Heart left ventricle (tissue), 16 donors: ENCODE measurements at regions not wholly inside any gene's neighbourhood (a gene's known extent, or its start where the extent isn't known, plus 50 kb on each side); places are given as distances from the start of the nearest gene placed in this dataset.

Experiments
- ATAC-seq, 4 donors: fragments of 200-7000 bp; cut with Tn5 transposase; one replicate each; pipeline ENCODE4 v1.9.1; 2020 to 2022; ENCODE audit warnings: moderate library complexity in 4 of 4, mild to moderate bottlenecking in 3 of 4, moderate number of reproducible peaks in 1 of 4
- DNase-seq, 5 donors: peaks; one replicate each; pipeline ENCODE4 v3.0.0-alpha.2; 2020
- H3K27ac ChIP-seq, 12 donors: fragments of 200-600 bp; sonication (generic) in 4 of 12; one replicate each; pipeline versions ENCODE4 v1.5.0 to v1.8.0; 2016 to 2022; ENCODE audit warnings: mild to moderate bottlenecking in 2 of 12
- H3K27me3 ChIP-seq, 9 donors: fragments of 200-600 bp; sonication (generic) in 2 of 9; one replicate each; pipeline versions ENCODE4 v1.5.1 to v1.8.0; 2016 to 2022; ENCODE audit warnings: mild to moderate bottlenecking in 3 of 9
- H3K36me3 ChIP-seq, 9 donors: fragments of 200-600 bp; sonication (generic) in 2 of 9; one replicate each; pipeline versions ENCODE4 v1.5.0 to v1.8.0; 2018 to 2022; ENCODE audit warnings: mild to moderate bottlenecking in 2 of 9
- H3K4me1 ChIP-seq, 12 donors: fragments of 200-600 bp; sonication (generic) in 4 of 12; one replicate each; pipeline versions ENCODE4 v1.5.0 to v1.8.0; 2016 to 2022; ENCODE audit warnings: mild to moderate bottlenecking in 3 of 12
- H3K4me3 ChIP-seq, 12 donors: fragments of 200-600 bp; sonication (generic) in 4 of 12; one replicate each; pipeline versions ENCODE4 v1.5.0 to v1.8.0; 2017 to 2022; ENCODE audit warnings: mild to moderate bottlenecking in 9 of 12, moderate library complexity in 4 of 12
- H3K9me3 ChIP-seq, 12 donors: fragments of 200-600 bp; sonication (generic) in 4 of 12; one replicate each; pipeline versions ENCODE4 v1.5.0 to v1.8.0; 2016 to 2022; ENCODE audit warnings: mild to moderate bottlenecking in 1 of 12
- POLR2A ChIP-seq, 2 donors: fragments of 450-650 bp; IDR thresholded peaks; one replicate each; pipeline ENCODE4 v1.6.1; 2017; ENCODE audit warnings: antibody characterized with exemption in 2 of 2, mild to moderate bottlenecking in 2 of 2, moderate library complexity in 2 of 2
- WGBS, 4 donors: extraction: QIAGEN DNeasy Blood & Tissue Kit in 2 of 4; methylation state at CpG; one replicate each; pipeline versions ENCODE4 v1.1.5 to v1.1.7; 2013 to 2018; 5-methylcytosine and 5-hydroxymethylcytosine counted together
- intact Hi-C, 10 donors: fragments of 100-400 bp; cut with DNase I; formaldehyde crosslinking; loops; one replicate each; pipeline versions ENCODE4 v1.11.1 to v1.14.2; 2022
- TF ChIP-seq, protein P1 (sequence below), 12 donors: fragments of 200-600 bp; sonication (generic) in 4 of 12; IDR thresholded peaks; one replicate each; pipeline versions ENCODE4 v1.5.0 to v1.8.0; 2018 to 2022; ENCODE audit warnings: antibody characterized with exemption in 12 of 12, mild to moderate bottlenecking in 5 of 12
- donor health status: ischemic (EF 13 %, LVEDD 7.1; RV severe dilation, severe dysfunction).
- donor health status: healthy with polysubstance abuse.
- donor health status: DM: no; HTN: yes; CAD: no.
- donor health status: DM: no; HTN: no; CAD: no.
- donor health status: ischemic (EF 25% LVEDD 6.9; RV normal size, moderate dysfunction).
- donor health status: ischemic (EF 25% LVEDD 5.7; RV mildly dilated, moderate dysfunction).
- donor health status: healthy.
- donor health status: DM: yes; HTN: yes; CAD: no.
- donor health status: ischemic (EF 35%, LVEDD 5.7; RV mildly dilated, moderate dysfunction).
- donor health status: nonischemic (EF 11% LVEDD 7.7; RV severe dilation, severe dysfunction).
- donor health status: DM: yes; HTN: yes; CAD: no.
- donor health status: PGD.
- donor health status: ischemic (EF 29% LVEDD 5.4; RV normal size, mild dysfunction).
- donor health status: nonischemic (EF 23%, LVEDD 6.1; RV moderate dilation, normal function).

DNA sequence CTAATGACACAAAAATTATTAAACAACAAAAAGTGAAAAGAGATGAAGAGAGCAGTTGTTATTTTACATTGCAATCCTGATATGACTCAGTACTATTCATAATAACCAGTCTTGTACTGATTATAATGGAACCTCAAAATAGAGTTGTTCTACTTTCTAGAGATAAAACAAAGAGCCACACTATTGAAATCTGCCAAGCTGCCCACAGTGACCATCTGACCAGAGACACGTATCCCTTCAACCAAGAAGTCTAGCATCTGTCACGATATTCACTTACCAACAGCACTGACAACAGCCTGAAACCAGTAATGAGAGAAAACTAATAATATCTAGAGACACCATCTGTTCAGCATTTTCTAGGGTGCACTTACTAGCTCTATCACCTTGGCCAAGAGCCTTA is 466.7 kb downstream of the NKX6-1 start:
- Histone ChIP-seq H3K27ac (no peak overlapping the region), H3K36me3 (no peaks in the 10 kb centered on the region), H3K9me3 (peaks cover 0 to 2% (median 0%) of the 10 kb centered on the region in 12 donors), H3K4me1 (no peaks in the 10 kb centered on the region), H3K27me3 (peaks cover 0 to 2% (median 0%) of the 10 kb centered on the region in 9 donors), H3K4me3 (no peak overlapping the region)
- intact Hi-C loops: no loop called here
- no peak for ATAC-seq
- WGBS, 4 donors: 67 to 85% (median 75%) methylated on average over 2 of the region's 2 CpGs
- no peak for DNase-seq
- TF ChIP-seq, protein P1, sequence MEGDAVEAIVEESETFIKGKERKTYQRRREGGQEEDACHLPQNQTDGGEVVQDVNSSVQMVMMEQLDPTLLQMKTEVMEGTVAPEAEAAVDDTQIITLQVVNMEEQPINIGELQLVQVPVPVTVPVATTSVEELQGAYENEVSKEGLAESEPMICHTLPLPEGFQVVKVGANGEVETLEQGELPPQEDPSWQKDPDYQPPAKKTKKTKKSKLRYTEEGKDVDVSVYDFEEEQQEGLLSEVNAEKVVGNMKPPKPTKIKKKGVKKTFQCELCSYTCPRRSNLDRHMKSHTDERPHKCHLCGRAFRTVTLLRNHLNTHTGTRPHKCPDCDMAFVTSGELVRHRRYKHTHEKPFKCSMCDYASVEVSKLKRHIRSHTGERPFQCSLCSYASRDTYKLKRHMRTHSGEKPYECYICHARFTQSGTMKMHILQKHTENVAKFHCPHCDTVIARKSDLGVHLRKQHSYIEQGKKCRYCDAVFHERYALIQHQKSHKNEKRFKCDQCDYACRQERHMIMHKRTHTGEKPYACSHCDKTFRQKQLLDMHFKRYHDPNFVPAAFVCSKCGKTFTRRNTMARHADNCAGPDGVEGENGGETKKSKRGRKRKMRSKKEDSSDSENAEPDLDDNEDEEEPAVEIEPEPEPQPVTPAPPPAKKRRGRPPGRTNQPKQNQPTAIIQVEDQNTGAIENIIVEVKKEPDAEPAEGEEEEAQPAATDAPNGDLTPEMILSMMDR (IDR thresholded peaks at IDR 0.05): no peak
- TF ChIP-seq POLR2A (IDR thresholded peaks at IDR 0.05): no peak

DNA sequence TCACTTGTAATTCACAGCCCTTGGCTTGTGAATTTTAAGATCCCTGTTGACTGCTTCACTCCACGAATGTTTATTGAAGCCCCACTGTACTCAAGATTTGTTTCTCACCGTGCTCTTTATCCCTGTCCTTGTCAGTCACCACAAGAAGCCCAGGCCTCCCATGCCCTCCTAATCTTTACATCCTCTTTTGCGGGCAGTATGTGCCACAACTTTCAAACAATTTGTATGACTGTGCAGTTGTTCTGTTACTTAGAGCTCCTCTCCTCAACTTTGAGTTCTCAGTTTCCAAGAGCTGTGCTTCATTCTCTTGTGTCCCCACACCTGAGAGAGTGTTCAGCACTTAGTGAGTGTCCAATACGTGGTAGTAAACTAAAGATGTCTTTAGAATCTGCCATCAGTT is 467.7 kb downstream of the NKX6-1 start:
- 59 to 73% (median 65%) methylated on average over 4 of the region's 4 CpGs for WGBS, 4 donors
- intact Hi-C loops: no loop called here
- H3K4me1 ChIP-seq: no peaks in the 10 kb centered on the region
- H3K4me3 ChIP-seq: no peak overlapping the region
- H3K27me3 ChIP-seq: peaks cover 0 to 2% (median 0%) of the 10 kb centered on the region in 9 donors
- no peak for ATAC-seq
- no peaks in the 10 kb centered on the region for H3K36me3 ChIP-seq
- H3K9me3 ChIP-seq: peaks cover 0 to 9% (median 0%) of the 10 kb centered on the region in 12 donors
- no peak overlapping the region for H3K27ac ChIP-seq
- TF ChIP-seq, protein P1 (IDR thresholded peaks at IDR 0.05): no peak
- no peak for TF ChIP-seq POLR2A (IDR thresholded peaks at IDR 0.05)
- DNase-seq: no peak

DNA sequence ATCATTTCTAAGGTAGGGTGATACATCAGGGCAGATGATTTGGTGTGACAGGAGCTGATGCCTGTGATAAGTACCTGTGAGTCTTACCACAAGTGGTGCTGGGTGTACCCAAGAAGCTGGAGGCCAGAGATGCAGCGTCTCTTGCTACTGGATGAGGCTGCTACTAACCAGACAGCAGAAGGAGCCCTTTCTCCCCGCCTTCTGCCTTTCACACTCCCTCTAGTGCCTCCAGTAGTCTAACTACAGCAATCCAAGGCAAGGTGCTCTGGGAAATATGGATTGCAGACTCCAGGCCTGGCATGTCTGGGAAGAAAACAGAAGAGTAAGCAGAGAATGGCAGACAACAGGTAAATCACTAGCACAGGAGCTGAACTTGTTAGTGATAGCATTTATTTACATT is 470.8 kb downstream of the NKX6-1 start:
- intact Hi-C loops: no loop called here
- DNase-seq: no peak
- Histone ChIP-seq H3K27ac (no peak overlapping the region), H3K9me3 (peaks cover 0 to 9% (median 0%) of the 10 kb centered on the region in 12 donors), H3K4me3 (no peak overlapping the region), H3K27me3 (peaks cover 0 to 2% (median 0%) of the 10 kb centered on the region in 9 donors), H3K4me1 (no peaks in the 10 kb centered on the region), H3K36me3 (no peaks in the 10 kb centered on the region)
- TF ChIP-seq, protein P1 (IDR thresholded peaks at IDR 0.05): no peak
- TF ChIP-seq POLR2A (IDR thresholded peaks at IDR 0.05): no peak
- ATAC-seq: no peak
- WGBS, 4 donors: 49 to 62% (median 53%) methylated on average over 2 of the region's 2 CpGs

DNA sequence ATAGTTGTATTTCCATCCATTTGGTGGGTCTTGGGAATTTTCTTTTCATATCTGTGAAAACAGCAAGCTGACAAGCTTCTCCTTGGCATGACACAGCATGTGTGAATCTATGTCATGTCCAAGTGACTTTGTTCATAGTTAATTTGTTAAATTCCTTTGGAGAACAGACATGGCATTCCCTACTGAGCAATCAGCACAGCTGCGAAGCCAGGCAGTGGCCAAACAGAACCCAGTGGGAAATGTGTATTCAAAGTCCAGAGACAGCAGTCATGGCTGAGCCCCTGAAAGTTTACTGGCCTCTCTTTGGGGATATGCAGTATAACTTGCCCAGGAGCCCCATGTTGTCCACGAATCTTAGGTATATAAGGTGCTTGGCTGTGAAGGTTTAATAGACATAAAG is 474.7 kb downstream of the NKX6-1 start:
- Histone ChIP-seq H3K4me1 (no peaks in the 10 kb centered on the region), H3K36me3 (no peaks in the 10 kb centered on the region), H3K9me3 (peaks cover 0 to 9% (median 0%) of the 10 kb centered on the region in 12 donors), H3K27me3 (peaks cover 0 to under 1% (median 0%) of the 10 kb centered on the region in 9 donors), H3K4me3 (no peak overlapping the region), H3K27ac (no peak overlapping the region)
- no peak for DNase-seq
- no peak for TF ChIP-seq POLR2A (IDR thresholded peaks at IDR 0.05)
- TF ChIP-seq, protein P1 (IDR thresholded peaks at IDR 0.05): no peak
- no peak for ATAC-seq
- 32 to 64% (median 55%) methylated on average over 2 of the region's 2 CpGs for WGBS, 4 donors
- intact Hi-C loops: no loop called here
